OCI-LY1 (cell line): ENCODE measurements at regions not wholly inside any gene's neighbourhood (a gene's known extent, or its start where the extent isn't known, plus 50 kb on each side); places are given as distances from the start of the nearest gene placed in this dataset.

Source experiments
- CTCF ChIP-seq: fragments of 200-600 bp; sonication (generic), shearing (Covaris generic); IDR thresholded peaks from 2 replicates; pipeline ENCODE4 v1.5.1; 2017; ENCODE audit warnings: mild to moderate bottlenecking, antibody characterized with exemption, low read length, moderate library complexity, mixed read lengths
- EZH2 ChIP-seq: fragments of 200-600 bp; sonication (generic), shearing (Covaris generic); IDR thresholded peaks from 2 replicates; pipeline ENCODE4 v1.8.0; 2017; ENCODE audit warnings: borderline replicate concordance, mixed run types, mild to moderate bottlenecking, antibody characterized with exemption, low read length, moderate library complexity, mixed read lengths

- TF ChIP-seq EZH2: no peak
- no peak for TF ChIP-seq CTCF
Measured at GRCh38 chr12:30364822-30365221, 330.8 kb downstream of the IPO8 start.
